A673 (cell line): ENCODE measurements at regions not wholly inside any gene's neighbourhood (a gene's known extent, or its start where the extent isn't known, plus 50 kb on each side); places are given as distances from the start of the nearest gene placed in this dataset.

Experiments used
- CTCF ChIP-seq: fragments of 300-800, 200-600 bp; sonication (generic); conservative IDR thresholded peaks from 2 replicates; pipeline ENCODE4 v1.5.1; 2017; ENCODE audit warnings: low read depth, mild to moderate bottlenecking, antibody characterized with exemption, low read length, moderate library complexity, mixed read lengths
- EZH2 ChIP-seq: fragments of 200-600 bp; sonication (generic); IDR thresholded peaks from 2 replicates; pipeline ENCODE4 v1.6.1; 2017; ENCODE audit warnings: borderline replicate concordance, low read depth, mild to moderate bottlenecking, mixed read lengths, antibody characterized with exemption, low read length; ENCODE audit not compliant: poor library complexity, severe bottlenecking

- TF ChIP-seq CTCF (no peak), EZH2 (no peak)
These were observed 534.3 kb downstream of the COL12A1 start for GRCh38 chr6:74671558-74672025.
